GM23338 (cell line): ENCODE measurements at regions not wholly inside any gene's neighbourhood (a gene's known extent, or its start where the extent isn't known, plus 50 kb on each side); places are given as distances from the start of the nearest gene placed in this dataset.

ENCODE experiments used
- ATAC-seq: fragments of 200-7000 bp; cut with Tn5 transposase; 3 replicates; pipeline ENCODE4 v1.9.1; 2020
- DNase-seq: peaks from one replicate; pipeline ENCODE4 v3.0.0-alpha.2; 2015; ENCODE audit warnings: low spot score
- H2AFZ ChIP-seq: fragments of 200-600 bp; sonication (generic); 2 replicates; pipeline ENCODE4 v1.8.0; 2016; ENCODE audit warnings: antibody characterized with exemption, mild to moderate bottlenecking, moderate library complexity
- H3F3A ChIP-seq: fragments of 200-600 bp; sonication (generic); replicated peaks from 2 replicates; pipeline ENCODE4 v1.8.0; 2017; ENCODE audit warnings: antibody characterized with exemption, mixed run types, low read depth
- H3K27ac ChIP-seq: fragments of 200-600 bp; sonication (generic); 2 replicates; pipeline ENCODE4 v1.6.1; 2016; ENCODE audit warnings: low read depth
- H3K27me3 ChIP-seq: fragments of 200-600 bp; sonication (generic); 2 replicates; pipeline ENCODE4 v1.8.0; 2016; ENCODE audit warnings: mild to moderate bottlenecking, mixed run types, moderate library complexity; ENCODE audit not compliant: insufficient read depth
- H3K36me3 ChIP-seq: fragments of 200-600 bp; sonication (generic); 2 replicates; pipeline ENCODE4 v1.8.0; 2016; ENCODE audit warnings: mild to moderate bottlenecking; ENCODE audit not compliant: insufficient read depth
- H3K4me1 ChIP-seq: fragments of 200-600 bp; sonication (generic); 2 replicates; pipeline ENCODE4 v1.8.0; 2016; ENCODE audit warnings: mild to moderate bottlenecking, moderate library complexity; ENCODE audit not compliant: insufficient read depth
- H3K4me2 ChIP-seq: fragments of 200-600 bp; sonication (generic); 2 replicates; pipeline ENCODE4 v1.7.1; 2017; ENCODE audit warnings: mixed run types
- H3K4me3 ChIP-seq: fragments of 200-600 bp; sonication (generic); 2 replicates; pipeline ENCODE4 v1.6.1; 2016; ENCODE audit warnings: mixed run types
- H3K79me2 ChIP-seq: fragments of 200-600 bp; sonication (generic); replicated peaks from 2 replicates; pipeline ENCODE4 v1.8.0; 2017; ENCODE audit warnings: mild to moderate bottlenecking; ENCODE audit not compliant: insufficient read depth
- H3K9me2 ChIP-seq: fragments of 200-600 bp; sonication (generic); 2 replicates; pipeline ENCODE4 v1.8.0; 2017; ENCODE audit not compliant: insufficient read depth
- H4K20me1 ChIP-seq: fragments of 200-600 bp; sonication (generic); replicated peaks from 2 replicates; pipeline ENCODE4 v1.8.0; 2017; ENCODE audit warnings: mild to moderate bottlenecking; ENCODE audit not compliant: insufficient read depth
- H3K27ac Mint-ChIP-seq: 2 replicates; pipeline ENCODE4 v1.8.0; 2020; ENCODE audit warnings: inconsistent platforms, mild to moderate bottlenecking, moderate library complexity, mixed read lengths
- H3K27me3 Mint-ChIP-seq: 3 replicates; pipeline ENCODE4 v1.8.0; 2022; ENCODE audit warnings: low read depth, mild to moderate bottlenecking, moderate library complexity, mixed read lengths, inconsistent platforms; ENCODE audit not compliant: insufficient read depth, poor library complexity
- H3K36me3 Mint-ChIP-seq: 3 replicates; pipeline ENCODE4 v1.8.0; 2021; ENCODE audit warnings: low read depth, mild to moderate bottlenecking, inconsistent platforms, moderate library complexity, mixed read lengths
- H3K4me1 Mint-ChIP-seq: 3 replicates; pipeline ENCODE4 v1.8.0; 2020; ENCODE audit warnings: mild to moderate bottlenecking, inconsistent platforms, mixed read lengths
- H3K4me3 Mint-ChIP-seq: 3 replicates; pipeline ENCODE4 v1.8.0; 2021; ENCODE audit warnings: moderate library complexity, mild to moderate bottlenecking, inconsistent platforms, mixed read lengths
- H3K9me3 Mint-ChIP-seq: 3 replicates; pipeline ENCODE4 v1.8.0; 2020; ENCODE audit warnings: moderate library complexity, mild to moderate bottlenecking, inconsistent platforms, mixed read lengths
- CREB1 ChIP-seq: fragments of 250-450 bp; sonication (Bioruptor Pico); IDR thresholded peaks from 2 replicates; pipeline ENCODE4 v1.5.0; 2020; ENCODE audit warnings: low read depth, mild to moderate bottlenecking, moderate library complexity
- EZH2 ChIP-seq: fragments of 200-600 bp; sonication (generic); IDR thresholded peaks from one replicate; pipeline ENCODE4 v1.8.0; 2017; ENCODE audit warnings: antibody characterized with exemption, mild to moderate bottlenecking, low read depth; ENCODE audit not compliant: unreplicated experiment
- EZH2phosphoT487 ChIP-seq: fragments of 200-600 bp; sonication (generic); IDR thresholded peaks from one replicate; pipeline ENCODE4 v1.8.1; 2018; ENCODE audit warnings: antibody characterized with exemption; ENCODE audit not compliant: unreplicated experiment
- JUNB ChIP-seq: IDR thresholded peaks from one replicate; pipeline ENCODE4 v1.6.1; 2016; ENCODE audit warnings: antibody characterized with exemption; ENCODE audit not compliant: unreplicated experiment
- NANOG ChIP-seq: IDR thresholded peaks from 2 replicates; pipeline ENCODE4 v1.6.1; 2016; ENCODE audit warnings: antibody characterized with exemption, borderline replicate concordance
- POLR2AphosphoS5 ChIP-seq: IDR thresholded peaks from 2 replicates; pipeline ENCODE4 v1.6.1; 2016; ENCODE audit warnings: antibody characterized with exemption, low read depth
- STAT1 ChIP-seq: IDR thresholded peaks from one replicate; pipeline ENCODE4 v1.6.1; 2016; ENCODE audit warnings: antibody characterized with exemption; ENCODE audit not compliant: unreplicated experiment
- ZNF114 ChIP-seq: fragments of 250-450 bp; sonication (Bioruptor Pico); IDR thresholded peaks from 2 replicates; pipeline ENCODE4 v1.5.0; 2020; ENCODE audit warnings: mild to moderate bottlenecking, moderate library complexity
- ZNF331 ChIP-seq: fragments of 250-450 bp; sonication (Bioruptor Pico); IDR thresholded peaks from 2 replicates; pipeline ENCODE4 v1.5.0; 2020; ENCODE audit warnings: low read depth, mild to moderate bottlenecking, moderate library complexity
- TF ChIP-seq, protein P1 (sequence below): IDR thresholded peaks from one replicate; pipeline ENCODE4 v1.6.1; 2018; ENCODE audit warnings: antibody characterized with exemption; ENCODE audit not compliant: unreplicated experiment
- TF ChIP-seq, protein P2 (sequence below): fragments of 250-450 bp; sonication (Bioruptor Pico); IDR thresholded peaks from 2 replicates; pipeline ENCODE4 v1.5.0; 2020; ENCODE audit warnings: mild to moderate bottlenecking, moderate library complexity
- TF ChIP-seq, protein P3 (sequence below), 2 experiments: fragments of 200-600 bp in 1 of 2; sonication (generic) in 1 of 2; conservative IDR thresholded peaks; 2 replicates each; pipeline versions ENCODE4 v1.5.1 to v1.6.1; 2016 to 2017; ENCODE audit warnings: antibody characterized with exemption in 2 of 2, low read depth in 2 of 2, mild to moderate bottlenecking in 2 of 2, moderate library complexity in 1 of 2
- TF ChIP-seq, protein P4 (sequence below): IDR thresholded peaks from 2 replicates; pipeline ENCODE4 v1.6.1; 2016; ENCODE audit warnings: antibody characterized with exemption

DNA sequence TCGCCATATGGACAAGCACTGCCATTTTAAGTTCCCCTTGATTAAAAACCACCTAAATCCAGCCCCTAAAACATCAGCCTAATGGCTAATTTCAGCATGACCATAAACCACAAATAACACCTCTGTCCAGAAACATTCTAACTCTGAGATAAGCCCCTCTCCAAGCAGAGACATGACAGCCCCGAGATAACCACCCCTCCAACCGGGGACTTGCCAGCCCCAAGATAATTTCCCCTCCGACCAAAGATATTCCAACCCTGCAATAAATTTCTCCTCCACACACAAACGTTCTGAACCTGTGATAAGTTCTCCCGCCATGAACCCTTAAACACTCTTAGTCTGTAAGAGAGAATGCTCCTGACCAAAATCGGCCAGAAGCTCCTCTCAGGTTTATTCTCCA is 586.8 kb downstream of the EDEM1 start:
- Mint-ChIP-seq H3K4me3 (no peak overlapping the region), H3K4me1 (no peaks in the 10 kb centered on the region), H3K9me3 (peaks cover 73% of the 10 kb centered on the region), H3K27me3 (no peaks in the 10 kb centered on the region), H3K27ac (no peak overlapping the region), H3K36me3 (peaks cover 11% of the 10 kb centered on the region; the same call in 1 of the 3 replicates)
- Histone ChIP-seq H3K4me2 (no peak overlapping the region), H3K4me3 (no peak overlapping the region), H3K4me1 (no peaks in the 10 kb centered on the region), H3K27ac (no peak overlapping the region), H4K20me1 (no peaks in the 10 kb centered on the region), H3K79me2 (no peaks in the 10 kb centered on the region), H3K36me3 (peaks cover 5% of the 10 kb centered on the region), H2AFZ (no peak overlapping the region), H3K27me3 (no peaks in the 10 kb centered on the region), H3K9me2 (no peaks in the 10 kb centered on the region), H3F3A (no peaks in the 10 kb centered on the region)
- DNase-seq (no peak), ATAC-seq (no peak)
- TF ChIP-seq, protein P1, sequence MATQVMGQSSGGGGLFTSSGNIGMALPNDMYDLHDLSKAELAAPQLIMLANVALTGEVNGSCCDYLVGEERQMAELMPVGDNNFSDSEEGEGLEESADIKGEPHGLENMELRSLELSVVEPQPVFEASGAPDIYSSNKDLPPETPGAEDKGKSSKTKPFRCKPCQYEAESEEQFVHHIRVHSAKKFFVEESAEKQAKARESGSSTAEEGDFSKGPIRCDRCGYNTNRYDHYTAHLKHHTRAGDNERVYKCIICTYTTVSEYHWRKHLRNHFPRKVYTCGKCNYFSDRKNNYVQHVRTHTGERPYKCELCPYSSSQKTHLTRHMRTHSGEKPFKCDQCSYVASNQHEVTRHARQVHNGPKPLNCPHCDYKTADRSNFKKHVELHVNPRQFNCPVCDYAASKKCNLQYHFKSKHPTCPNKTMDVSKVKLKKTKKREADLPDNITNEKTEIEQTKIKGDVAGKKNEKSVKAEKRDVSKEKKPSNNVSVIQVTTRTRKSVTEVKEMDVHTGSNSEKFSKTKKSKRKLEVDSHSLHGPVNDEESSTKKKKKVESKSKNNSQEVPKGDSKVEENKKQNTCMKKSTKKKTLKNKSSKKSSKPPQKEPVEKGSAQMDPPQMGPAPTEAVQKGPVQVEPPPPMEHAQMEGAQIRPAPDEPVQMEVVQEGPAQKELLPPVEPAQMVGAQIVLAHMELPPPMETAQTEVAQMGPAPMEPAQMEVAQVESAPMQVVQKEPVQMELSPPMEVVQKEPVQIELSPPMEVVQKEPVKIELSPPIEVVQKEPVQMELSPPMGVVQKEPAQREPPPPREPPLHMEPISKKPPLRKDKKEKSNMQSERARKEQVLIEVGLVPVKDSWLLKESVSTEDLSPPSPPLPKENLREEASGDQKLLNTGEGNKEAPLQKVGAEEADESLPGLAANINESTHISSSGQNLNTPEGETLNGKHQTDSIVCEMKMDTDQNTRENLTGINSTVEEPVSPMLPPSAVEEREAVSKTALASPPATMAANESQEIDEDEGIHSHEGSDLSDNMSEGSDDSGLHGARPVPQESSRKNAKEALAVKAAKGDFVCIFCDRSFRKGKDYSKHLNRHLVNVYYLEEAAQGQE, result no peak
- TF ChIP-seq ZNF114 (CRISPR knock-in tag), result no peak
- TF ChIP-seq JUNB, result no peak
- TF ChIP-seq, protein P2, sequence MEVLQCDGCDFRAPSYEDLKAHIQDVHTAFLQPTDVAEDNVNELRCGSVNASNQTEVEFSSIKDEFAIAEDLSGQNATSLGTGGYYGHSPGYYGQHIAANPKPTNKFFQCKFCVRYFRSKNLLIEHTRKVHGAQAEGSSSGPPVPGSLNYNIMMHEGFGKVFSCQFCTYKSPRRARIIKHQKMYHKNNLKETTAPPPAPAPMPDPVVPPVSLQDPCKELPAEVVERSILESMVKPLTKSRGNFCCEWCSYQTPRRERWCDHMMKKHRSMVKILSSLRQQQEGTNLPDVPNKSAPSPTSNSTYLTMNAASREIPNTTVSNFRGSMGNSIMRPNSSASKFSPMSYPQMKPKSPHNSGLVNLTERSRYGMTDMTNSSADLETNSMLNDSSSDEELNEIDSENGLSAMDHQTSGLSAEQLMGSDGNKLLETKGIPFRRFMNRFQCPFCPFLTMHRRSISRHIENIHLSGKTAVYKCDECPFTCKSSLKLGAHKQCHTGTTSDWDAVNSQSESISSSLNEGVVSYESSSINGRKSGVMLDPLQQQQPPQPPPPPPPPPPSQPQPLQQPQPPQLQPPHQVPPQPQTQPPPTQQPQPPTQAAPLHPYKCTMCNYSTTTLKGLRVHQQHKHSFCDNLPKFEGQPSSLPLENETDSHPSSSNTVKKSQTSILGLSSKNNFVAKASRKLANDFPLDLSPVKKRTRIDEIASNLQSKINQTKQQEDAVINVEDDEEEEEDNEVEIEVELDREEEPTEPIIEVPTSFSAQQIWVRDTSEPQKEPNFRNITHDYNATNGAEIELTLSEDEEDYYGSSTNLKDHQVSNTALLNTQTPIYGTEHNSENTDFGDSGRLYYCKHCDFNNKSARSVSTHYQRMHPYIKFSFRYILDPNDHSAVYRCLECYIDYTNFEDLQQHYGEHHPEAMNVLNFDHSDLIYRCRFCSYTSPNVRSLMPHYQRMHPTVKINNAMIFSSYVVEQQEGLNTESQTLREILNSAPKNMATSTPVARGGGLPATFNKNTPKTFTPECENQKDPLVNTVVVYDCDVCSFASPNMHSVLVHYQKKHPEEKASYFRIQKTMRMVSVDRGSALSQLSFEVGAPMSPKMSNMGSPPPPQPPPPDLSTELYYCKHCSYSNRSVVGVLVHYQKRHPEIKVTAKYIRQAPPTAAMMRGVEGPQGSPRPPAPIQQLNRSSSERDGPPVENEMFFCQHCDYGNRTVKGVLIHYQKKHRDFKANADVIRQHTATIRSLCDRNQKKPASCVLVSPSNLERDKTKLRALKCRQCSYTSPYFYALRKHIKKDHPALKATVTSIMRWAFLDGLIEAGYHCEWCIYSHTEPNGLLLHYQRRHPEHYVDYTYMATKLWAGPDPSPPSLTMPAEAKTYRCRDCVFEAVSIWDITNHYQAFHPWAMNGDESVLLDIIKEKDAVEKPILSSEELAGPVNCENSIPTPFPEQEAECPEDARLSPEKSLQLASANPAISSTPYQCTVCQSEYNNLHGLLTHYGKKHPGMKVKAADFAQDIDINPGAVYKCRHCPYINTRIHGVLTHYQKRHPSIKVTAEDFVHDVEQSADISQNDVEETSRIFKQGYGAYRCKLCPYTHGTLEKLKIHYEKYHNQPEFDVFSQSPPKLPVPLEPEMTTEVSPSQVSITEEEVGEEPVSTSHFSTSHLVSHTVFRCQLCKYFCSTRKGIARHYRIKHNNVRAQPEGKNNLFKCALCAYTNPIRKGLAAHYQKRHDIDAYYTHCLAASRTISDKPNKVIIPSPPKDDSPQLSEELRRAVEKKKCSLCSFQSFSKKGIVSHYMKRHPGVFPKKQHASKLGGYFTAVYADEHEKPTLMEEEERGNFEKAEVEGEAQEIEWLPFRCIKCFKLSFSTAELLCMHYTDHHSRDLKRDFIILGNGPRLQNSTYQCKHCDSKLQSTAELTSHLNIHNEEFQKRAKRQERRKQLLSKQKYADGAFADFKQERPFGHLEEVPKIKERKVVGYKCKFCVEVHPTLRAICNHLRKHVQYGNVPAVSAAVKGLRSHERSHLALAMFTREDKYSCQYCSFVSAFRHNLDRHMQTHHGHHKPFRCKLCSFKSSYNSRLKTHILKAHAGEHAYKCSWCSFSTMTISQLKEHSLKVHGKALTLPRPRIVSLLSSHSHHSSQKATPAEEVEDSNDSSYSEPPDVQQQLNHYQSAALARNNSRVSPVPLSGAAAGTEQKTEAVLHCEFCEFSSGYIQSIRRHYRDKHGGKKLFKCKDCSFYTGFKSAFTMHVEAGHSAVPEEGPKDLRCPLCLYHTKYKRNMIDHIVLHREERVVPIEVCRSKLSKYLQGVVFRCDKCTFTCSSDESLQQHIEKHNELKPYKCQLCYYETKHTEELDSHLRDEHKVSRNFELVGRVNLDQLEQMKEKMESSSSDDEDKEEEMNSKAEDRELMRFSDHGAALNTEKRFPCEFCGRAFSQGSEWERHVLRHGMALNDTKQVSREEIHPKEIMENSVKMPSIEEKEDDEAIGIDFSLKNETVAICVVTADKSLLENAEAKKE, result no peak
- TF ChIP-seq, protein P3, sequence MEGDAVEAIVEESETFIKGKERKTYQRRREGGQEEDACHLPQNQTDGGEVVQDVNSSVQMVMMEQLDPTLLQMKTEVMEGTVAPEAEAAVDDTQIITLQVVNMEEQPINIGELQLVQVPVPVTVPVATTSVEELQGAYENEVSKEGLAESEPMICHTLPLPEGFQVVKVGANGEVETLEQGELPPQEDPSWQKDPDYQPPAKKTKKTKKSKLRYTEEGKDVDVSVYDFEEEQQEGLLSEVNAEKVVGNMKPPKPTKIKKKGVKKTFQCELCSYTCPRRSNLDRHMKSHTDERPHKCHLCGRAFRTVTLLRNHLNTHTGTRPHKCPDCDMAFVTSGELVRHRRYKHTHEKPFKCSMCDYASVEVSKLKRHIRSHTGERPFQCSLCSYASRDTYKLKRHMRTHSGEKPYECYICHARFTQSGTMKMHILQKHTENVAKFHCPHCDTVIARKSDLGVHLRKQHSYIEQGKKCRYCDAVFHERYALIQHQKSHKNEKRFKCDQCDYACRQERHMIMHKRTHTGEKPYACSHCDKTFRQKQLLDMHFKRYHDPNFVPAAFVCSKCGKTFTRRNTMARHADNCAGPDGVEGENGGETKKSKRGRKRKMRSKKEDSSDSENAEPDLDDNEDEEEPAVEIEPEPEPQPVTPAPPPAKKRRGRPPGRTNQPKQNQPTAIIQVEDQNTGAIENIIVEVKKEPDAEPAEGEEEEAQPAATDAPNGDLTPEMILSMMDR (conservative IDR thresholded peaks at IDR 0.05; ENCODE audit: low read depth in 2 of 2), result no peak
- no peak for TF ChIP-seq CREB1
- TF ChIP-seq, protein P4, sequence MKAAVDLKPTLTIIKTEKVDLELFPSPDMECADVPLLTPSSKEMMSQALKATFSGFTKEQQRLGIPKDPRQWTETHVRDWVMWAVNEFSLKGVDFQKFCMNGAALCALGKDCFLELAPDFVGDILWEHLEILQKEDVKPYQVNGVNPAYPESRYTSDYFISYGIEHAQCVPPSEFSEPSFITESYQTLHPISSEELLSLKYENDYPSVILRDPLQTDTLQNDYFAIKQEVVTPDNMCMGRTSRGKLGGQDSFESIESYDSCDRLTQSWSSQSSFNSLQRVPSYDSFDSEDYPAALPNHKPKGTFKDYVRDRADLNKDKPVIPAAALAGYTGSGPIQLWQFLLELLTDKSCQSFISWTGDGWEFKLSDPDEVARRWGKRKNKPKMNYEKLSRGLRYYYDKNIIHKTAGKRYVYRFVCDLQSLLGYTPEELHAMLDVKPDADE, result no peak
- no peak for TF ChIP-seq ZNF331 (CRISPR knock-in tag)
- TF ChIP-seq EZH2, result no peak
- TF ChIP-seq EZH2phosphoT487, result no peak
- no peak for TF ChIP-seq STAT1
- no peak for TF ChIP-seq POLR2AphosphoS5
- no peak for TF ChIP-seq NANOG
